Stimulated activated CD8-positive, alpha-beta memory T cell treated with anti-CD3 and anti-CD28 coated beads, Interleukin-4, amount 100 ng/mL, for 48 hours (primary cell): ENCODE measurements at regions not wholly inside any gene's neighbourhood (a gene's known extent, or its start where the extent isn't known, plus 50 kb on each side); places are given as distances from the start of the nearest gene placed in this dataset.
"Not testable (repeated sequence)": the region's sequence is repeated elsewhere in the genome, so short reads cannot be mapped to it uniquely, and the experiment has no call there.

Source experiments
- DNase-seq: peaks from one replicate; pipeline ENCODE4 v3.0.0-alpha.2; 2020

GRCh38 chr2:133888107-133888506 lies 319.8 kb upstream of the NCKAP5 start:
- DNase-seq, result no peak

GRCh38 chr2:133888621-133889219 lies 320.5 kb upstream of the NCKAP5 start:
- no peak for DNase-seq

- no peak for DNase-seq
Observed at GRCh38 chr2:133892352-133892913, 324.2 kb upstream of the NCKAP5 start.

- DNase-seq, result no peak
Observed at GRCh38 chr2:133894429-133894828, 326.2 kb upstream of the NCKAP5 start.

- not testable (repeated sequence) for DNase-seq
Observed at GRCh38 chr2:133897838-133898237, 329.6 kb upstream of the NCKAP5 start.

- DNase-seq, result no peak
Observed at GRCh38 chr2:133900909-133901308, 332.6 kb upstream of the NCKAP5 start.

GRCh38 chr2:133906396-133906795 lies 338.1 kb upstream of the NCKAP5 start:
- DNase-seq, result no peak

GRCh38 chr2:133906926-133907325 lies 338.7 kb upstream of the NCKAP5 start:
- DNase-seq, result no peak

GRCh38 chr2:133908171-133908570 lies 339.9 kb upstream of the NCKAP5 start:
- no peak for DNase-seq

- DNase-seq, result no peak
Observed at GRCh38 chr2:133918141-133918540, 335.7 kb upstream of the MGAT5 start.

GRCh38 chr2:133919285-133919684 lies 334.6 kb upstream of the MGAT5 start:
- no peak for DNase-seq

- DNase-seq, result no peak
Observed at GRCh38 chr2:133927894-133928293, 326.0 kb upstream of the MGAT5 start.

GRCh38 chr2:133936096-133936495 lies 317.8 kb upstream of the MGAT5 start:
- no peak for DNase-seq

- no peak for DNase-seq
Observed at GRCh38 chr2:133936601-133937000, 317.3 kb upstream of the MGAT5 start.

- no peak for DNase-seq
Observed at GRCh38 chr2:133937669-133938068, 316.2 kb upstream of the MGAT5 start.

- no peak for DNase-seq
Observed at GRCh38 chr2:133940134-133940533, 313.7 kb upstream of the MGAT5 start.

GRCh38 chr2:133941666-133942065 lies 312.2 kb upstream of the MGAT5 start:
- no peak for DNase-seq

- no peak for DNase-seq
Observed at GRCh38 chr2:133942398-133942797, 311.5 kb upstream of the MGAT5 start.

- no peak for DNase-seq
Observed at GRCh38 chr2:133943108-133943507, 310.8 kb upstream of the MGAT5 start.

- no peak for DNase-seq
Observed at GRCh38 chr2:133945089-133945488, 308.8 kb upstream of the MGAT5 start.

GRCh38 chr2:133947057-133947456 lies 306.8 kb upstream of the MGAT5 start:
- no peak for DNase-seq

- no peak for DNase-seq
Observed at GRCh38 chr2:133948610-133949290, 305.1 kb upstream of the MGAT5 start.

- DNase-seq, result no peak
Observed at GRCh38 chr2:133949595-133949994, 304.3 kb upstream of the MGAT5 start.

GRCh38 chr2:133951209-133951608 lies 302.7 kb upstream of the MGAT5 start:
- DNase-seq, result no peak

GRCh38 chr2:133952420-133952819 lies 301.5 kb upstream of the MGAT5 start:
- DNase-seq, result no peak
